Activated CD4-positive, alpha-beta T cell treated with anti-CD3 and anti-CD28 coated beads, Interleukin-2, amount 10 ng/mL, durations not matched to agents 7 days and 5 days (primary cell): ENCODE measurements at regions not wholly inside any gene's neighbourhood (a gene's known extent, or its start where the extent isn't known, plus 50 kb on each side); places are given as distances from the start of the nearest gene placed in this dataset.

ENCODE experiments used
- CTCF ChIA-PET: fragments of 350-600 bp; sonication (Branson Sonifier 250); formaldehyde crosslinking; loops from one replicate; lab custom pipeline; 2021; ENCODE audit warnings: antibody characterized with exemption; lab: Charles Lee
- POLR2A ChIA-PET: fragments of 350-600 bp; sonication (Branson Sonifier 250); formaldehyde crosslinking; loops from one replicate; lab custom pipeline; 2021; ENCODE audit warnings: antibody characterized with exemption; lab: Charles Lee
- DNase-seq: peaks from one replicate; pipeline ENCODE4 v3.0.0-alpha.2; 2020
- H3K27ac Mint-ChIP-seq: one replicate; pipeline ENCODE4 v1.8.0; 2021; ENCODE audit warnings: mild to moderate bottlenecking, moderate library complexity, mixed read lengths
- H3K27me3 Mint-ChIP-seq: one replicate; pipeline ENCODE4 v1.8.0; 2021; ENCODE audit warnings: mixed read lengths
- H3K36me3 Mint-ChIP-seq: one replicate; pipeline ENCODE4 v1.8.0; 2021; ENCODE audit warnings: low read depth, mixed read lengths
- H3K4me1 Mint-ChIP-seq: one replicate; pipeline ENCODE4 v1.8.0; 2021; ENCODE audit warnings: mixed read lengths
- H3K4me3 Mint-ChIP-seq: one replicate; pipeline ENCODE4 v1.8.0; 2021; ENCODE audit warnings: mild to moderate bottlenecking, moderate library complexity, mixed read lengths
- H3K9me3 Mint-ChIP-seq: one replicate; pipeline ENCODE4 v1.8.0; 2021; ENCODE audit warnings: mixed read lengths

- Mint-ChIP-seq H3K36me3 (no peaks in the 10 kb centered on the region), H3K9me3 (no peaks in the 10 kb centered on the region), H3K4me3 (no peak overlapping the region), H3K27ac (no peak overlapping the region), H3K27me3 (peaks cover 28% of the 10 kb centered on the region), H3K4me1 (no peaks in the 10 kb centered on the region)
- CTCF ChIA-PET: no interaction called here
- POLR2A ChIA-PET: no interaction called here
- no peak for DNase-seq
These were observed 135.8 kb upstream of the OSR1 start for GRCh38 chr2:19494241-19494640.

- Mint-ChIP-seq H3K27me3 (peaks cover 23% of the 10 kb centered on the region), H3K4me3 (no peak overlapping the region), H3K36me3 (no peaks in the 10 kb centered on the region), H3K27ac (no peak overlapping the region), H3K9me3 (no peaks in the 10 kb centered on the region), H3K4me1 (peaks cover 10% of the 10 kb centered on the region)
- DNase-seq: no peak
- ChIA-PET CTCF (no interaction called here), POLR2A (no interaction called here)
These were observed 133.4 kb upstream of the OSR1 start for GRCh38 chr2:19491796-19492195.

GRCh38 chr2:19490846-19491435 is 132.5 kb upstream of the OSR1 start:
- Mint-ChIP-seq H3K27ac (no peak overlapping the region), H3K36me3 (no peaks in the 10 kb centered on the region), H3K27me3 (peaks cover 23% of the 10 kb centered on the region), H3K4me3 (no peak overlapping the region), H3K9me3 (no peaks in the 10 kb centered on the region), H3K4me1 (peaks cover 10% of the 10 kb centered on the region)
- POLR2A ChIA-PET: no interaction called here
- no peak for DNase-seq
- CTCF ChIA-PET: interaction anchor here (1.0 kb wide), 1 partner anchor 10 kb away, joined by 3 read pairs; no protein-coding TSS in a partner anchor

GRCh38 chr2:19488009-19488691 is 129.7 kb upstream of the OSR1 start:
- H3K27ac Mint-ChIP-seq: no peak overlapping the region
- no peaks in the 10 kb centered on the region for H3K9me3 Mint-ChIP-seq
- no peaks in the 10 kb centered on the region for H3K36me3 Mint-ChIP-seq
- peaks cover 25% of the 10 kb centered on the region for H3K27me3 Mint-ChIP-seq
- H3K4me1 Mint-ChIP-seq: peaks cover 10% of the 10 kb centered on the region
- no peak for DNase-seq
- ChIA-PET POLR2A (no interaction called here), CTCF (interaction anchor here (1.1 to 1.6 kb wide), 3 partner anchors 9 to 31 kb away, joined by 3 to 5 read pairs (median 3); no protein-coding TSS in a partner anchor)
- no peak overlapping the region for H3K4me3 Mint-ChIP-seq

- Mint-ChIP-seq H3K4me1 (peaks cover 10% of the 10 kb centered on the region), H3K9me3 (no peaks in the 10 kb centered on the region), H3K27me3 (peaks cover 17% of the 10 kb centered on the region), H3K4me3 (no peak overlapping the region), H3K36me3 (no peaks in the 10 kb centered on the region), H3K27ac (no peak overlapping the region)
- DNase-seq: no peak
- ChIA-PET POLR2A (no interaction called here), CTCF (interaction anchor here (0.6 kb wide), 1 partner anchor 26 kb away, joined by 4 read pairs; no protein-coding TSS in a partner anchor)
These were observed 126.3 kb upstream of the OSR1 start for GRCh38 chr2:19484736-19485135.

- Mint-ChIP-seq H3K27me3 (peaks cover 35% of the 10 kb centered on the region), H3K4me1 (no peaks in the 10 kb centered on the region), H3K9me3 (no peaks in the 10 kb centered on the region), H3K4me3 (no peak overlapping the region), H3K27ac (no peak overlapping the region), H3K36me3 (no peaks in the 10 kb centered on the region)
- DNase-seq: no peak
- ChIA-PET CTCF (interaction anchor here (0.9 kb wide), 1 partner anchor 10 kb away, joined by 3 read pairs; no protein-coding TSS in a partner anchor), POLR2A (no interaction called here)
These were observed 122.2 kb upstream of the OSR1 start for GRCh38 chr2:19480673-19481072.

GRCh38 chr2:19479666-19480065 is 121.2 kb upstream of the OSR1 start:
- POLR2A ChIA-PET: no interaction called here
- H3K27me3 Mint-ChIP-seq: peaks cover 41% of the 10 kb centered on the region
- H3K9me3 Mint-ChIP-seq: no peaks in the 10 kb centered on the region
- no peaks in the 10 kb centered on the region for H3K36me3 Mint-ChIP-seq
- no peak overlapping the region for H3K27ac Mint-ChIP-seq
- no peak for DNase-seq
- no peak overlapping the region for H3K4me3 Mint-ChIP-seq
- CTCF ChIA-PET: no interaction called here
- peaks cover 4% of the 10 kb centered on the region for H3K4me1 Mint-ChIP-seq

GRCh38 chr2:19478409-19478808 is 120.0 kb upstream of the OSR1 start:
- Mint-ChIP-seq H3K4me3 (no peak overlapping the region), H3K9me3 (peaks cover 4% of the 10 kb centered on the region), H3K4me1 (peaks cover 17% of the 10 kb centered on the region), H3K36me3 (no peaks in the 10 kb centered on the region), H3K27ac (no peak overlapping the region), H3K27me3 (peaks cover 43% of the 10 kb centered on the region)
- ChIA-PET CTCF (no interaction called here), POLR2A (no interaction called here)
- DNase-seq: no peak

GRCh38 chr2:19476327-19476726 is 117.9 kb upstream of the OSR1 start:
- Mint-ChIP-seq H3K36me3 (no peaks in the 10 kb centered on the region), H3K4me1 (peaks cover 18% of the 10 kb centered on the region), H3K27ac (no peak overlapping the region), H3K27me3 (peaks cover 59% of the 10 kb centered on the region), H3K4me3 (no peak overlapping the region), H3K9me3 (peaks cover 6% of the 10 kb centered on the region)
- no peak for DNase-seq
- POLR2A ChIA-PET: no interaction called here
- CTCF ChIA-PET: interaction anchor here (0.8 kb wide), 1 partner anchor 38 kb away, joined by 3 read pairs; no protein-coding TSS in a partner anchor

- peak overlapping the region; percentile 28 for H3K4me3 Mint-ChIP-seq
- no peaks in the 10 kb centered on the region for H3K36me3 Mint-ChIP-seq
- peaks cover 18% of the 10 kb centered on the region for H3K4me1 Mint-ChIP-seq
- H3K27ac Mint-ChIP-seq: peak overlapping the region; percentile 3
- peak; percentile 83 for DNase-seq
- H3K27me3 Mint-ChIP-seq: peaks cover 67% of the 10 kb centered on the region
- peaks cover 8% of the 10 kb centered on the region for H3K9me3 Mint-ChIP-seq
- ChIA-PET CTCF (no interaction called here), POLR2A (no interaction called here)
These were observed 115.7 kb upstream of the OSR1 start for GRCh38 chr2:19474128-19474527.

GRCh38 chr2:19473350-19473749 is 114.9 kb upstream of the OSR1 start:
- peaks cover 18% of the 10 kb centered on the region for H3K4me1 Mint-ChIP-seq
- no peak overlapping the region for H3K4me3 Mint-ChIP-seq
- H3K27ac Mint-ChIP-seq: no peak overlapping the region
- ChIA-PET CTCF (no interaction called here), POLR2A (no interaction called here)
- no peak for DNase-seq
- H3K36me3 Mint-ChIP-seq: no peaks in the 10 kb centered on the region
- H3K9me3 Mint-ChIP-seq: peaks cover 8% of the 10 kb centered on the region
- peaks cover 65% of the 10 kb centered on the region for H3K27me3 Mint-ChIP-seq

GRCh38 chr2:19472391-19472978 is 114.1 kb upstream of the OSR1 start:
- Mint-ChIP-seq H3K27me3 (peaks cover 61% of the 10 kb centered on the region), H3K4me3 (no peak overlapping the region), H3K4me1 (peaks cover 18% of the 10 kb centered on the region), H3K27ac (no peak overlapping the region), H3K36me3 (no peaks in the 10 kb centered on the region), H3K9me3 (peaks cover 8% of the 10 kb centered on the region)
- ChIA-PET POLR2A (no interaction called here), CTCF (no interaction called here)
- no peak for DNase-seq

- Mint-ChIP-seq H3K4me1 (peaks cover 18% of the 10 kb centered on the region), H3K9me3 (peaks cover 8% of the 10 kb centered on the region), H3K27me3 (peaks cover 59% of the 10 kb centered on the region), H3K4me3 (no peak overlapping the region), H3K36me3 (no peaks in the 10 kb centered on the region), H3K27ac (no peak overlapping the region)
- no peak for DNase-seq
- ChIA-PET POLR2A (no interaction called here), CTCF (no interaction called here)
These were observed 113.1 kb upstream of the OSR1 start for GRCh38 chr2:19471491-19471890.
